Gastrocnemius medialis (tissue), 4 donors: ENCODE measurements at regions not wholly inside any gene's neighbourhood (a gene's known extent, or its start where the extent isn't known, plus 50 kb on each side); places are given as distances from the start of the nearest gene placed in this dataset.

Source experiments
- CTCF ChIP-seq, 5 experiments: fragments of 450-650 bp in 3 of 5; fragments of 200-600 bp in 2 of 5; sonication (generic) in 2 of 5; IDR thresholded peaks in 4 of 5; conservative IDR thresholded peaks in 1 of 5; 1 replicate in 4 of 5; 2 replicates in 1 of 5; pipeline ENCODE4 v1.5.1; 2016 to 2019; ENCODE audit warnings: antibody characterized with exemption in 5 of 5, mild to moderate bottlenecking in 3 of 5, moderate library complexity in 3 of 5
- POLR2A ChIP-seq, 2 donors: fragments of 450-650 bp; IDR thresholded peaks; one replicate each; pipeline ENCODE4 v1.6.1; 2017; ENCODE audit warnings: antibody characterized with exemption in 2 of 2, mild to moderate bottlenecking in 2 of 2, moderate library complexity in 2 of 2

DNA sequence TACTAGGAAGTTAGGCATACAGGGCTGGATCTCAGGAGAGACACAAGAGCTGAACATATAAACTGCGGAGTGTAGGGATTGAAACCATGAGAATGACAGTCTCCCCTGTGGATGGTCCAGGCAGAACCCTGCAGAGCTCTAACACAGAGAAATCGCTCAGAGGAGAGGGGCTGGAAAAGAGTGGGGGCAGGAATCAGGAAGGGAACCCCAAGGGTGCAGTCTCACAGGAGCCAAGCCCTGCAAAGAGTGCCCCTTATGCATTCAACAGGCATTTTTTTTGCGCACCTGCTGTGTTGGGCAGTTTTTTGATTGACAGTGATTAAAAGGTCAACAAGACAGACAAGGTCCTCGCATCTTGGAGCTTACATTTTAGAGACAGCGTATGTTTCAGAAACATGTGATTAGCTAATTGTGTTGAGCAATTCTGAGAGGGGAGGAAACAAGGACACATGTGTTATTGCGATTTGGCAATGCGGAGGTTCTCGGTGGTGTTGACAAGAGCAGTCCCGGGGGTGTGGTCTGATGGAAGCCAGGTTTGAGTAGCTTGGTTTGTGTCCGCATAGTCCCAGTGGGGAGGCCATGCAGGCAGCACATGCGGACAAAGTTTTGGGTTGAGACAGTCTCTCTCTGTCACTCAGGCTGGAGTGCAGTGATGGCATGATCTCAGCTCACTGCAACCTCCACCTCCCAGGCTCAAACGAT lies 182.6 kb upstream of the IRS2 start:
- no peak for TF ChIP-seq CTCF (IDR thresholded peaks at IDR 0.05 in 4 of 5, conservative IDR thresholded peaks at IDR 0.05 in 1 of 5)
- no peak for TF ChIP-seq POLR2A (IDR thresholded peaks at IDR 0.05)
